A673 (cell line): ENCODE measurements at regions not wholly inside any gene's neighbourhood (a gene's known extent, or its start where the extent isn't known, plus 50 kb on each side); places are given as distances from the start of the nearest gene placed in this dataset.

Experiments used
- CTCF ChIP-seq: fragments of 300-800, 200-600 bp; sonication (generic); conservative IDR thresholded peaks from 2 replicates; pipeline ENCODE4 v1.5.1; 2017; ENCODE audit warnings: low read depth, mild to moderate bottlenecking, antibody characterized with exemption, low read length, moderate library complexity, mixed read lengths
- EZH2 ChIP-seq: fragments of 200-600 bp; sonication (generic); IDR thresholded peaks from 2 replicates; pipeline ENCODE4 v1.6.1; 2017; ENCODE audit warnings: borderline replicate concordance, low read depth, mild to moderate bottlenecking, mixed read lengths, antibody characterized with exemption, low read length; ENCODE audit not compliant: poor library complexity, severe bottlenecking

DNA sequence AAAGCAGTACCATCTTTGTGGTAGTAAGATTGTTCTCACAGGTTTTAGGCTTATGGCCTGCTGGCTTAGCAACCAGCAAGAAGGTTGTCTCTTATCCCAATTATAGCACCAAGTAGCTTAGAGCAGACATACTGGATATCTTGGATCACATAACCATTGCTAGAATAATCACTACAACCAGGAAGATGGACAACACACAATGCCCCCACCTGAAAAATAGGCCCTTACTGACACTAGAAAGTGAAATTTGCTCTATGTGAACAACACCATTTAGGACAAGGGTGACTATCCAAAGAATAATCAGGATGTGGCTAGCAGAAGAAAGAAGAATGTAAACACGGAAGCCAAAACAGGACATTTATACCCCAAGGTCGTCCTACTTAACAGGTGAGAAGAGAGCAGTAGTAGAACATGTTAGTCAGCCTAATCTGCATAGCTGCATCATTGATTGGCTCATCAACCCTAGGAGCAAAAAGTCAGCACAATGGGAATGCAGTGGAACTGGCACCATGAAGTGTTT, 172.7 kb upstream of the MARCKS start:
- TF ChIP-seq CTCF (no peak), EZH2 (no peak)
